DMS53 treated with DMSO at 0.1 percent for 48 hours (cell line): ENCODE measurements at regions not wholly inside any gene's neighbourhood (a gene's known extent, or its start where the extent isn't known, plus 50 kb on each side); places are given as distances from the start of the nearest gene placed in this dataset.

Source experiments
- DNase-seq: peaks from one replicate; lab custom pipeline; 2025; ENCODE audit not compliant: unreplicated experiment; lab: John Stamatoyannopoulos, UW

DNA sequence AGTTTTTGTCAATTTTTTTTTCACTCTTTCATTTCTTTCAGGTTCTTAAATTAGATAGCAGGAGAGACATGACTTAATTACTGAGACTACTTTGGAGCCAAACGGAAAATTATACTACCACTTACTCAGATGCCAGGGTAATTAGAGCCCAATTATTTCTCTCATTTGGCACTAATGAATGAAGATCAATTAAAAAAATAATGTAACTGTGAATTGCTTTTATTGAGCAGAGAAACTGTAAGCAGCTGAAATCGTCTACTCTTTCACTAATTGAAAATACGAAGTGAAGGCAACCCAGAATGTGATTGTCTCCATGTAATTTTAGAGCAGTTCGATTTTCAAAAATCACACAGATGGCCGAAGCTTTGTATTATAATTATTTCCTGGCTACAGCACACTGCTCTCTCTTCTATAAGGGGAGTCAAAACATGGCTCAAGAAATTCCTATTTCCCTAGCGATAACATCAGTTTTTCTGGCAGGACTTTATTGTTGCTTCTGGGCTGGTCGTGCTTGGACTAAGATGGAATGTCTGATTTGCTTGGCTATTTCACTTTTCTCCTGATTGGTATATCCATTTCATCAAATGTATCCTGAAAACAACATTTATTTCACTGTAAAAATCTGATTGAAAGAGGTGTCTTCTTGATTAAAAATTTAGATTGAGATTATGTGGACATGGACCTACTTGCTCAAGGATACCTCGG lies 55.8 kb upstream of the PDZRN3 start:
- DNase-seq: no peak

DNA sequence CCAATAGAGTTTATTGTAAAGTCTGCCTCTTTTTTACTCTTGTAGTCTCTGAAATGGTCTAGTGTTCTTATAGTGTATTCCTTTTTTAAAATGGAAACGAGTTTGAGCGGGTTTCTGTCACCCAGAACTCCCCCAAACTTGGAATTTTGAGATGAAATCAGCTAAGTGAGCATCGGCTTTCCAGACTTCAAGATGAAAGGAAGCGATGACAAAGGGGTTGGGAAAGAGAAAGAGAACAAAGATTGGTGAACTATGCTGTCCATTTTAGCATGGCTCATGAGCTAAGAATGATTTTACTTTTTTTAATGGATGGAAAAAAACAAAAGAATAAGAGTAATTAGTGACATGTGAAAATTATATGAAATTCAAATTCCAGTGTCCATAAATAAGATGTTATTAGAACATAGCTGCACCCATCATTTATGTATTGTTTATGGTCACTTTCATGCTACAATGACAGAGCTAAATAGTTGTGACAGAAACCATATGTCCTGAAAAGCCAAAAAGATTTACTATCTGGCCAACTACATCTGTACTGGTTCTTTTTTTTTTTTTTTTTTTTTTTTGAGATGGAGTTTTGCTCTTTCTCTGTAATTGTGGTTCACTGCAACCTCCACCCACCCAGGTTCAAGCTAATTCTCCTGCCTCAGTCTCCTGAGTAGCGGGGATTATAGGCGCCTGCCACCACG lies 52.7 kb upstream of the PDZRN3 start:
- DNase-seq: no peak
